ENCODE measurements at regions not wholly inside any gene's neighbourhood (a gene's known extent, or its start where the extent isn't known, plus 50 kb on each side); places are given as distances from the start of the nearest gene placed in this dataset.

DNA sequence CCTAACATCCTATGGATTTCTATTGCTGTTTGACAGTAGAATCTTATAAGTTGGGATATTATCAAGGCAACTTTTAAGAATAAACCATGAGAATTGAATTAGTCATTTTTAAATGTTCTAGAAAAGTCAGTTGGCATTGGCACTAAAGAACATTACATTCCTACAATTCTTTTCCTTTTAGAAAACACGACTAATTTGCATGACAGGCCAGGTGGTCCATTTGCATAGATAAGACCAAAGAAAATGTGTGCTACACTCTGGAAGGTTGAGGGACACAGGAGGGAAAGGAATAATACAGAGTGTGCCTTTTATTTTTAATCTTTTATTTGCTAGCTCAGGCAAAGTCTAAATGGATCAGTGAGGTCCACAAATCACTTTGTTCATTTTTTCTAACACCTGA is 962.3 kb downstream of the EPHA3 start:
- TF ChIP-seq, protein P1, sequence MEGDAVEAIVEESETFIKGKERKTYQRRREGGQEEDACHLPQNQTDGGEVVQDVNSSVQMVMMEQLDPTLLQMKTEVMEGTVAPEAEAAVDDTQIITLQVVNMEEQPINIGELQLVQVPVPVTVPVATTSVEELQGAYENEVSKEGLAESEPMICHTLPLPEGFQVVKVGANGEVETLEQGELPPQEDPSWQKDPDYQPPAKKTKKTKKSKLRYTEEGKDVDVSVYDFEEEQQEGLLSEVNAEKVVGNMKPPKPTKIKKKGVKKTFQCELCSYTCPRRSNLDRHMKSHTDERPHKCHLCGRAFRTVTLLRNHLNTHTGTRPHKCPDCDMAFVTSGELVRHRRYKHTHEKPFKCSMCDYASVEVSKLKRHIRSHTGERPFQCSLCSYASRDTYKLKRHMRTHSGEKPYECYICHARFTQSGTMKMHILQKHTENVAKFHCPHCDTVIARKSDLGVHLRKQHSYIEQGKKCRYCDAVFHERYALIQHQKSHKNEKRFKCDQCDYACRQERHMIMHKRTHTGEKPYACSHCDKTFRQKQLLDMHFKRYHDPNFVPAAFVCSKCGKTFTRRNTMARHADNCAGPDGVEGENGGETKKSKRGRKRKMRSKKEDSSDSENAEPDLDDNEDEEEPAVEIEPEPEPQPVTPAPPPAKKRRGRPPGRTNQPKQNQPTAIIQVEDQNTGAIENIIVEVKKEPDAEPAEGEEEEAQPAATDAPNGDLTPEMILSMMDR (IDR thresholded peaks at IDR 0.05): no peak
- TF ChIP-seq POLR2A (IDR thresholded peaks at IDR 0.05): no peak
